ENCODE measurements at regions not wholly inside any gene's neighbourhood (a gene's known extent, or its start where the extent isn't known, plus 50 kb on each side); places are given as distances from the start of the nearest gene placed in this dataset.

GRCh38 chr4:15318621-15319348, 109.0 kb upstream of the C1QTNF7 start:
- Histone ChIP-seq H3K36me3 (ENCODE audit: control insufficient read depth, low read length) (no peaks in the 10 kb centered on the region), H3K27me3 (ENCODE audit: control insufficient read depth, low read length) (0 out of 2 replicates have a peak, but pooled peaks cover 3% of the 10 kb centered on the region), H4K20me1 (ENCODE audit: control insufficient read depth, insufficient read depth, low read depth, low read length) (no peaks in the 10 kb centered on the region), H3K9me3 (ENCODE audit: control insufficient read depth, insufficient read depth, low read length) (no peaks in the 10 kb centered on the region), H3K4me2 (ENCODE audit: low read length) (no peak overlapping the region), H3K9me2 (replicated peaks; ENCODE audit: control insufficient read depth, low read length) (no peaks in the 10 kb centered on the region), H3K4me1 (ENCODE audit: control insufficient read depth, low read length) (no peaks in the 10 kb centered on the region), H3K4me3 (ENCODE audit: low read length) (no peak overlapping the region), H3K27ac (ENCODE audit: low read depth, low read length) (no peak overlapping the region), H3F3A (ENCODE audit: control insufficient read depth, insufficient read depth) (no peaks in the 10 kb centered on the region), H3K79me2 (ENCODE audit: control insufficient read depth, low read length) (no peaks in the 10 kb centered on the region)
- TF ChIP-seq CTCF (IDR thresholded peaks at IDR 0.05; ENCODE audit: low read depth, low read length, poor library complexity, severe bottlenecking): no peak
- no peak for TF ChIP-seq EZH2phosphoT487 (IDR thresholded peaks at IDR 0.05; ENCODE audit: borderline replicate concordance, low read length)

GRCh38 chr4:15320121-15320678, 107.6 kb upstream of the C1QTNF7 start:
- H3K27me3 ChIP-seq (ENCODE audit: control insufficient read depth, low read length): 0 out of 2 replicates have a peak, but pooled peaks cover 3% of the 10 kb centered on the region
- H3K9me2 ChIP-seq (replicated peaks; ENCODE audit: control insufficient read depth, low read length): no peaks in the 10 kb centered on the region
- H3K79me2 ChIP-seq (ENCODE audit: control insufficient read depth, low read length): no peaks in the 10 kb centered on the region
- no peak overlapping the region for H3K4me2 ChIP-seq (ENCODE audit: low read length)
- no peaks in the 10 kb centered on the region for H3K36me3 ChIP-seq (ENCODE audit: control insufficient read depth, low read length)
- no peaks in the 10 kb centered on the region for H3K4me1 ChIP-seq (ENCODE audit: control insufficient read depth, low read length)
- H3F3A ChIP-seq (ENCODE audit: control insufficient read depth, insufficient read depth): no peaks in the 10 kb centered on the region
- no peaks in the 10 kb centered on the region for H3K9me3 ChIP-seq (ENCODE audit: control insufficient read depth, insufficient read depth, low read length)
- no peaks in the 10 kb centered on the region for H4K20me1 ChIP-seq (ENCODE audit: control insufficient read depth, insufficient read depth, low read depth, low read length)
- no peak overlapping the region for H3K4me3 ChIP-seq (ENCODE audit: low read length)
- H3K27ac ChIP-seq (ENCODE audit: low read depth, low read length): no peak overlapping the region
- TF ChIP-seq EZH2phosphoT487 (IDR thresholded peaks at IDR 0.05; ENCODE audit: borderline replicate concordance, low read length): no peak
- TF ChIP-seq CTCF (IDR thresholded peaks at IDR 0.05; ENCODE audit: low read depth, low read length, poor library complexity, severe bottlenecking): no peak

- TF ChIP-seq EZH2phosphoT487 (IDR thresholded peaks at IDR 0.05; ENCODE audit: borderline replicate concordance, low read length): no peak
- no peak for TF ChIP-seq CTCF (IDR thresholded peaks at IDR 0.05; ENCODE audit: low read depth, low read length, poor library complexity, severe bottlenecking)
- no peaks in the 10 kb centered on the region for H3K27me3 ChIP-seq (ENCODE audit: control insufficient read depth, low read length)
- no peak overlapping the region for H3K4me2 ChIP-seq (ENCODE audit: low read length)
- no peaks in the 10 kb centered on the region for H3K4me1 ChIP-seq (ENCODE audit: control insufficient read depth, low read length)
- H3F3A ChIP-seq (ENCODE audit: control insufficient read depth, insufficient read depth): no peaks in the 10 kb centered on the region
- no peak overlapping the region for H3K27ac ChIP-seq (ENCODE audit: low read depth, low read length)
- H3K79me2 ChIP-seq (ENCODE audit: control insufficient read depth, low read length): no peaks in the 10 kb centered on the region
- H4K20me1 ChIP-seq (ENCODE audit: control insufficient read depth, insufficient read depth, low read depth, low read length): no peaks in the 10 kb centered on the region
- H3K4me3 ChIP-seq (ENCODE audit: low read length): no peak overlapping the region
- no peaks in the 10 kb centered on the region for H3K9me2 ChIP-seq (replicated peaks; ENCODE audit: control insufficient read depth, low read length)
- H3K36me3 ChIP-seq (ENCODE audit: control insufficient read depth, low read length): no peaks in the 10 kb centered on the region
- no peaks in the 10 kb centered on the region for H3K9me3 ChIP-seq (ENCODE audit: control insufficient read depth, insufficient read depth, low read length)
Observed at GRCh38 chr4:15322006-15322405, 105.8 kb upstream of the C1QTNF7 start.

All from DOHH2 (cell line).